ENCODE measurements at regions not wholly inside any gene's neighbourhood (a gene's known extent, or its start where the extent isn't known, plus 50 kb on each side); places are given as distances from the start of the nearest gene placed in this dataset.

DNA sequence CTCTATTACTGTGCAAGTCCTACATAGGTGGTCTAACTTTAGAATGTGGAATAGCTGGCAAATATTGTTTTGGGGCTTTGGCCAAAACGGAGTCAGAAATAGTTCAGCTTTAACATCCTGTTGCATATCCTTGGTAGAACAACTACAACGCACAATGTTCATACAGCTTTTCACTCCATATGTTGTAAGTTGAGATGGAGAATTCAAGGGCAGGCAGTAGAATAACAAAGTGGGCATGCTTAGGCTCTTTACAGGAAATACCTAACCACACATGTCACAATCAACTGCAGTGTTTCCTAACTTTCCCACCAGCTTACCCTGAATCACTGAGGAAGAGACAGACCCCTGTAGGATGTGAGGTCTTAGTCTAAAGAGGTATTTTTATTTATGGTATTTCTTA is 122.3 kb downstream of the PPP1R3A start:
- Histone ChIP-seq H3K9me3 (ENCODE audit: insufficient read depth, low read length, severe bottlenecking) (no peaks in the 10 kb centered on the region), H3K36me3 (ENCODE audit: insufficient read depth, low read length) (no peaks in the 10 kb centered on the region), H3K27me3 (ENCODE audit: insufficient read depth, low read length, poor library complexity) (no peaks in the 10 kb centered on the region), H3K9ac (ENCODE audit: low read depth, low read length) (no peak overlapping the region), H3K79me2 (ENCODE audit: insufficient read depth, low read length) (no peaks in the 10 kb centered on the region), H3K4me3 (ENCODE audit: low read depth in 1 of 2, low read length in 2 of 2) (no peak overlapping the region), H4K20me1 (ENCODE audit: insufficient read depth, low read length) (no peaks in the 10 kb centered on the region), H3K4me2 (ENCODE audit: insufficient read depth, low read length) (no peak overlapping the region), H2AFZ (ENCODE audit: low read depth, low read length) (no peak overlapping the region), H3K27ac (ENCODE audit: low read length) (no peak overlapping the region), H3K4me1 (ENCODE audit: insufficient read depth, low read length) (peaks cover 3% of the 10 kb centered on the region; the same call in 1 of the 2 replicates)
- TF ChIP-seq, protein P1, sequence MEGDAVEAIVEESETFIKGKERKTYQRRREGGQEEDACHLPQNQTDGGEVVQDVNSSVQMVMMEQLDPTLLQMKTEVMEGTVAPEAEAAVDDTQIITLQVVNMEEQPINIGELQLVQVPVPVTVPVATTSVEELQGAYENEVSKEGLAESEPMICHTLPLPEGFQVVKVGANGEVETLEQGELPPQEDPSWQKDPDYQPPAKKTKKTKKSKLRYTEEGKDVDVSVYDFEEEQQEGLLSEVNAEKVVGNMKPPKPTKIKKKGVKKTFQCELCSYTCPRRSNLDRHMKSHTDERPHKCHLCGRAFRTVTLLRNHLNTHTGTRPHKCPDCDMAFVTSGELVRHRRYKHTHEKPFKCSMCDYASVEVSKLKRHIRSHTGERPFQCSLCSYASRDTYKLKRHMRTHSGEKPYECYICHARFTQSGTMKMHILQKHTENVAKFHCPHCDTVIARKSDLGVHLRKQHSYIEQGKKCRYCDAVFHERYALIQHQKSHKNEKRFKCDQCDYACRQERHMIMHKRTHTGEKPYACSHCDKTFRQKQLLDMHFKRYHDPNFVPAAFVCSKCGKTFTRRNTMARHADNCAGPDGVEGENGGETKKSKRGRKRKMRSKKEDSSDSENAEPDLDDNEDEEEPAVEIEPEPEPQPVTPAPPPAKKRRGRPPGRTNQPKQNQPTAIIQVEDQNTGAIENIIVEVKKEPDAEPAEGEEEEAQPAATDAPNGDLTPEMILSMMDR (IDR thresholded peaks at IDR 0.05; ENCODE audit: borderline replicate concordance, extremely low read depth, low read length, poor library complexity, severe bottlenecking) = no peak
- TF ChIP-seq EZH2 (IDR thresholded peaks at IDR 0.05; ENCODE audit: borderline replicate concordance, low read depth, low read length, severe bottlenecking) = no peak
- no peak for DNase-seq
- ATAC-seq (ENCODE audit: insufficient read depth, low read depth) = peak; percentile 64; the same call in 2 of the 3 replicates

GRCh38 chr7:113794573-113794972 is 124.2 kb downstream of the PPP1R3A start:
- no peak overlapping the region for H3K4me3 ChIP-seq (ENCODE audit: low read depth in 1 of 2, low read length in 2 of 2)
- H3K9ac ChIP-seq (ENCODE audit: low read depth, low read length) = no peak overlapping the region
- no peaks in the 10 kb centered on the region for H3K36me3 ChIP-seq (ENCODE audit: insufficient read depth, low read length)
- no peak overlapping the region for H3K27ac ChIP-seq (ENCODE audit: low read length)
- H3K9me3 ChIP-seq (ENCODE audit: insufficient read depth, low read length, severe bottlenecking) = no peaks in the 10 kb centered on the region
- H3K4me2 ChIP-seq (ENCODE audit: insufficient read depth, low read length) = no peak overlapping the region
- no peaks in the 10 kb centered on the region for H3K27me3 ChIP-seq (ENCODE audit: insufficient read depth, low read length, poor library complexity)
- H2AFZ ChIP-seq (ENCODE audit: low read depth, low read length) = no peak overlapping the region
- no peaks in the 10 kb centered on the region for H3K79me2 ChIP-seq (ENCODE audit: insufficient read depth, low read length)
- DNase-seq (no peak), ATAC-seq (ENCODE audit: insufficient read depth, low read depth) (no peak)
- no peaks in the 10 kb centered on the region for H4K20me1 ChIP-seq (ENCODE audit: insufficient read depth, low read length)
- TF ChIP-seq EZH2 (IDR thresholded peaks at IDR 0.05; ENCODE audit: borderline replicate concordance, low read depth, low read length, severe bottlenecking) = no peak
- peaks cover 3% of the 10 kb centered on the region; the same call in 1 of the 2 replicates for H3K4me1 ChIP-seq (ENCODE audit: insufficient read depth, low read length)

GRCh38 chr7:113793171-113793570 is 125.6 kb downstream of the PPP1R3A start:
- Histone ChIP-seq H2AFZ (ENCODE audit: low read depth, low read length) (no peak overlapping the region), H3K27me3 (ENCODE audit: insufficient read depth, low read length, poor library complexity) (no peaks in the 10 kb centered on the region), H3K4me1 (ENCODE audit: insufficient read depth, low read length) (peaks cover 3% of the 10 kb centered on the region; the same call in 1 of the 2 replicates), H3K9ac (ENCODE audit: low read depth, low read length) (no peak overlapping the region), H3K4me3 (ENCODE audit: low read depth in 1 of 2, low read length in 2 of 2) (no peak overlapping the region), H3K9me3 (ENCODE audit: insufficient read depth, low read length, severe bottlenecking) (no peaks in the 10 kb centered on the region), H3K36me3 (ENCODE audit: insufficient read depth, low read length) (no peaks in the 10 kb centered on the region), H3K4me2 (ENCODE audit: insufficient read depth, low read length) (no peak overlapping the region), H3K27ac (ENCODE audit: low read length) (no peak overlapping the region), H4K20me1 (ENCODE audit: insufficient read depth, low read length) (no peaks in the 10 kb centered on the region), H3K79me2 (ENCODE audit: insufficient read depth, low read length) (no peaks in the 10 kb centered on the region)
- DNase-seq (no peak), ATAC-seq (ENCODE audit: insufficient read depth, low read depth) (no peak)
- no peak for TF ChIP-seq EZH2 (IDR thresholded peaks at IDR 0.05; ENCODE audit: borderline replicate concordance, low read depth, low read length, severe bottlenecking)
- TF ChIP-seq, protein P1 (IDR thresholded peaks at IDR 0.05; ENCODE audit: borderline replicate concordance, extremely low read depth, low read length, poor library complexity, severe bottlenecking) = no peak

GRCh38 chr7:113790025-113790424 is 128.8 kb downstream of the PPP1R3A start:
- TF ChIP-seq, protein P1 (IDR thresholded peaks at IDR 0.05; ENCODE audit: borderline replicate concordance, extremely low read depth, low read length, poor library complexity, severe bottlenecking) = no peak
- no peak for TF ChIP-seq EZH2 (IDR thresholded peaks at IDR 0.05; ENCODE audit: borderline replicate concordance, low read depth, low read length, severe bottlenecking)
- no peak overlapping the region for H2AFZ ChIP-seq (ENCODE audit: low read depth, low read length)

More at GRCh38 chr7:113790025-113790424, 128.8 kb downstream of the PPP1R3A start:
- no peaks in the 10 kb centered on the region for H3K79me2 ChIP-seq (ENCODE audit: insufficient read depth, low read length)
- ATAC-seq (ENCODE audit: insufficient read depth, low read depth) (no peak), DNase-seq (no peak)
- H3K9me3 ChIP-seq (ENCODE audit: insufficient read depth, low read length, severe bottlenecking) = no peaks in the 10 kb centered on the region
- no peak overlapping the region for H3K27ac ChIP-seq (ENCODE audit: low read length)
- H3K9ac ChIP-seq (ENCODE audit: low read depth, low read length) = no peak overlapping the region
- no peaks in the 10 kb centered on the region for H3K4me1 ChIP-seq (ENCODE audit: insufficient read depth, low read length)
- no peaks in the 10 kb centered on the region for H3K36me3 ChIP-seq (ENCODE audit: insufficient read depth, low read length)
- no peak overlapping the region for H3K4me3 ChIP-seq (ENCODE audit: low read depth in 1 of 2, low read length in 2 of 2)
- no peak overlapping the region for H3K4me2 ChIP-seq (ENCODE audit: insufficient read depth, low read length)
- no peaks in the 10 kb centered on the region for H3K27me3 ChIP-seq (ENCODE audit: insufficient read depth, low read length, poor library complexity)
- no peaks in the 10 kb centered on the region for H4K20me1 ChIP-seq (ENCODE audit: insufficient read depth, low read length)

Measured in DND-41 (cell line).